ENCODE measurements at regions not wholly inside any gene's neighbourhood (a gene's known extent, or its start where the extent isn't known, plus 50 kb on each side); places are given as distances from the start of the nearest gene placed in this dataset.

GRCh38 chr5:6262651-6263363, 115.5 kb downstream of the MED10 start:
- Histone ChIP-seq H3K36me3 (ENCODE audit: low read depth) (no peaks in the 10 kb centered on the region), H3K4me3 (no peak overlapping the region), H3K9me3 (no peaks in the 10 kb centered on the region), H3K4me1 (ENCODE audit: low read depth) (no peaks in the 10 kb centered on the region)
- TF ChIP-seq, protein P1, sequence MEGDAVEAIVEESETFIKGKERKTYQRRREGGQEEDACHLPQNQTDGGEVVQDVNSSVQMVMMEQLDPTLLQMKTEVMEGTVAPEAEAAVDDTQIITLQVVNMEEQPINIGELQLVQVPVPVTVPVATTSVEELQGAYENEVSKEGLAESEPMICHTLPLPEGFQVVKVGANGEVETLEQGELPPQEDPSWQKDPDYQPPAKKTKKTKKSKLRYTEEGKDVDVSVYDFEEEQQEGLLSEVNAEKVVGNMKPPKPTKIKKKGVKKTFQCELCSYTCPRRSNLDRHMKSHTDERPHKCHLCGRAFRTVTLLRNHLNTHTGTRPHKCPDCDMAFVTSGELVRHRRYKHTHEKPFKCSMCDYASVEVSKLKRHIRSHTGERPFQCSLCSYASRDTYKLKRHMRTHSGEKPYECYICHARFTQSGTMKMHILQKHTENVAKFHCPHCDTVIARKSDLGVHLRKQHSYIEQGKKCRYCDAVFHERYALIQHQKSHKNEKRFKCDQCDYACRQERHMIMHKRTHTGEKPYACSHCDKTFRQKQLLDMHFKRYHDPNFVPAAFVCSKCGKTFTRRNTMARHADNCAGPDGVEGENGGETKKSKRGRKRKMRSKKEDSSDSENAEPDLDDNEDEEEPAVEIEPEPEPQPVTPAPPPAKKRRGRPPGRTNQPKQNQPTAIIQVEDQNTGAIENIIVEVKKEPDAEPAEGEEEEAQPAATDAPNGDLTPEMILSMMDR (IDR thresholded peaks at IDR 0.05): no peak
- DNase-seq (no peak), ATAC-seq (no peak)
- intact Hi-C loops (cut with DNase I, micrococcal nuclease): no loop called here

GRCh38 chr5:6261668-6262067, 116.7 kb downstream of the MED10 start:
- Histone ChIP-seq H3K4me3 (no peak overlapping the region), H3K9me3 (no peaks in the 10 kb centered on the region), H3K36me3 (ENCODE audit: low read depth) (no peaks in the 10 kb centered on the region), H3K4me1 (ENCODE audit: low read depth) (no peaks in the 10 kb centered on the region)
- TF ChIP-seq, protein P1 (IDR thresholded peaks at IDR 0.05): no peak
- ATAC-seq (no peak), DNase-seq (no peak)
- intact Hi-C loops (cut with DNase I, micrococcal nuclease): no loop called here

DNA sequence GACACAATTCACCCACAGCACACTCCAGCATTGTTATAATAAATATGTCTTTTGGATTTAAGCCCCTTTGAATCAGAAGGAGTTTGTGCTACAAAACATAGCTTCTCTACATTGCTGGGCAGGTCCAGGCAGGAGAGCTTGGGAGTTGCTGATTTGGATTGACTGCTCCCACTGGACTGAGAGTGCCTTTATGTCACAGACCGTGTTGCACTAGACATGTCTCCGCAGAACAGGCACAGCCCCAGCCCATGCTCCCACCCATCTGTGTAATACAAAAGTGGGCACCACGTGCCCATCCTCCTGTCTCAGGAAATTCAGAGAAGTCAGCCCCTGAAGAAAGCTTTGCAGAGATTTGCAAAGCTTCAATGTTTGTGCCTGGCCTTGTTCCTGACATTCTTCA, 117.1 kb downstream of the MED10 start:
- no peak for ATAC-seq
- intact Hi-C loops (cut with DNase I, micrococcal nuclease): no loop called here
- no peaks in the 10 kb centered on the region for H3K9me3 ChIP-seq
- H3K36me3 ChIP-seq (ENCODE audit: low read depth): no peaks in the 10 kb centered on the region
- TF ChIP-seq, protein P1 (IDR thresholded peaks at IDR 0.05): no peak
- H3K4me3 ChIP-seq: no peak overlapping the region
- H3K4me1 ChIP-seq (ENCODE audit: low read depth): no peaks in the 10 kb centered on the region
- DNase-seq: no peak

GRCh38 chr5:6260846-6261245, 117.5 kb downstream of the MED10 start:
- intact Hi-C loops (cut with DNase I, micrococcal nuclease): no loop called here
- no peak overlapping the region for H3K4me3 ChIP-seq
- no peaks in the 10 kb centered on the region for H3K36me3 ChIP-seq (ENCODE audit: low read depth)
- TF ChIP-seq, protein P1 (IDR thresholded peaks at IDR 0.05): no peak
- H3K9me3 ChIP-seq: no peaks in the 10 kb centered on the region
- H3K4me1 ChIP-seq (ENCODE audit: low read depth): no peaks in the 10 kb centered on the region
- DNase-seq (no peak), ATAC-seq (no peak)

GRCh38 chr5:6256901-6257300, 121.4 kb downstream of the MED10 start:
- H3K36me3 ChIP-seq (ENCODE audit: low read depth): no peaks in the 10 kb centered on the region
- H3K4me3 ChIP-seq: no peak overlapping the region
- no peak for DNase-seq
- no peak for ATAC-seq
- TF ChIP-seq, protein P1 (IDR thresholded peaks at IDR 0.05): no peak
- intact Hi-C loops (cut with DNase I, micrococcal nuclease): no loop called here
- H3K4me1 ChIP-seq (ENCODE audit: low read depth): no peaks in the 10 kb centered on the region
- no peaks in the 10 kb centered on the region for H3K9me3 ChIP-seq

DNA sequence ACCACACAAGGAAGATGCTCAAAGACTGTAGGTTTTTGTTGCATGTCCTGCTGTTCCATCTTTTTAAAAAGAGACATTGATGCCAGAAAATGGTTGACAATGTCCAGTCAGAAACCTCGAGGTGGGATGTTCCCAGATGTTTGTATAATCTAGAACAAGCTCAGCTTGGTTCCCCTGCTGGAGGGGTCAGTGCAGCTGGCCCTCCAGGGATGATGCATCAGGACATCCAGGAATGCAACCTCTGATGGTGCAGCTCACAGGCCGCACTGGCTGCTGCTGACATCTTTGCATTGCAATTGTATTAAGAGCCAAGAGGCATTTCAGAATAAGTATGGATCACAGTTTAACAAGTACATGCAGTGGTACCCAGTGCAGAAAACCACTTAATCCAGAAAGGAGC, 122.4 kb downstream of the MED10 start:
- ATAC-seq: no peak
- Histone ChIP-seq H3K4me1 (ENCODE audit: low read depth) (no peaks in the 10 kb centered on the region), H3K36me3 (ENCODE audit: low read depth) (no peaks in the 10 kb centered on the region), H3K4me3 (no peak overlapping the region), H3K9me3 (no peaks in the 10 kb centered on the region)
- TF ChIP-seq, protein P1 (IDR thresholded peaks at IDR 0.05): no peak
- intact Hi-C loops (cut with DNase I, micrococcal nuclease): no loop called here
- DNase-seq: no peak

Data from mucosa of descending colon (tissue), 3 donors.